DMS 273 (cell line): ENCODE measurements at regions not wholly inside any gene's neighbourhood (a gene's known extent, or its start where the extent isn't known, plus 50 kb on each side); places are given as distances from the start of the nearest gene placed in this dataset.

ENCODE experiments used
- DNase-seq: peaks from one replicate; lab custom pipeline; 2025; ENCODE audit not compliant: unreplicated experiment; lab: John Stamatoyannopoulos, UW

GRCh38 chr2:150110548-150110947 is 376.9 kb downstream of the RND3 start:
- DNase-seq = no peak

GRCh38 chr2:150109912-150110311 is 377.6 kb downstream of the RND3 start:
- no peak for DNase-seq

GRCh38 chr2:150109028-150109427 is 378.4 kb downstream of the RND3 start:
- DNase-seq = no peak

- DNase-seq = no peak
Observed at GRCh38 chr2:150107816-150108215, 379.7 kb downstream of the RND3 start.

GRCh38 chr2:150107170-150107569 is 380.3 kb downstream of the RND3 start:
- DNase-seq = no peak

GRCh38 chr2:150101947-150102346 is 385.5 kb downstream of the RND3 start:
- peak; percentile 11 for DNase-seq

- no peak for DNase-seq
Observed at GRCh38 chr2:150100834-150101233, 386.6 kb downstream of the RND3 start.

GRCh38 chr2:150100336-150100735 is 387.1 kb downstream of the RND3 start:
- no peak for DNase-seq

- no peak for DNase-seq
Observed at GRCh38 chr2:150099805-150100204, 387.7 kb downstream of the RND3 start.

- DNase-seq = no peak
Observed at GRCh38 chr2:150097901-150098531, 389.5 kb downstream of the RND3 start.

- DNase-seq = no peak
Observed at GRCh38 chr2:150097402-150097801, 390.1 kb downstream of the RND3 start.

- DNase-seq = no peak
Observed at GRCh38 chr2:150095361-150096095, 391.9 kb downstream of the RND3 start.

- no peak for DNase-seq
Observed at GRCh38 chr2:150091846-150092245, 395.6 kb downstream of the RND3 start.

- no peak for DNase-seq
Observed at GRCh38 chr2:150090031-150090430, 397.4 kb downstream of the RND3 start.

GRCh38 chr2:150088538-150088937 is 398.9 kb downstream of the RND3 start:
- no peak for DNase-seq

- DNase-seq = no peak
Observed at GRCh38 chr2:150085478-150085877, 402.0 kb downstream of the RND3 start.

- no peak for DNase-seq
Observed at GRCh38 chr2:150081775-150082481, 405.5 kb downstream of the RND3 start.

- no peak for DNase-seq
Observed at GRCh38 chr2:150076281-150076680, 411.2 kb downstream of the RND3 start.

GRCh38 chr2:150075831-150076230 is 411.6 kb downstream of the RND3 start:
- no peak for DNase-seq

- DNase-seq = no peak
Observed at GRCh38 chr2:150066490-150066889, 421.0 kb downstream of the RND3 start.

GRCh38 chr2:150063931-150064548 is 423.4 kb downstream of the RND3 start:
- DNase-seq = no peak

GRCh38 chr2:150063432-150063889 is 424.0 kb downstream of the RND3 start:
- DNase-seq = no peak
